GM21447 (cell line): ENCODE measurements at regions not wholly inside any gene's neighbourhood (a gene's known extent, or its start where the extent isn't known, plus 50 kb on each side); places are given as distances from the start of the nearest gene placed in this dataset.
A peak's percentile ranks its signal among the peaks of the same experiment; 100 is the strongest.

Experiments
- ATAC-seq: cut with Tn5 transposase; IDR thresholded peaks from one replicate; pipeline ENCODE4 v1.9.1; 2021; ENCODE audit not compliant: unreplicated experiment

DNA sequence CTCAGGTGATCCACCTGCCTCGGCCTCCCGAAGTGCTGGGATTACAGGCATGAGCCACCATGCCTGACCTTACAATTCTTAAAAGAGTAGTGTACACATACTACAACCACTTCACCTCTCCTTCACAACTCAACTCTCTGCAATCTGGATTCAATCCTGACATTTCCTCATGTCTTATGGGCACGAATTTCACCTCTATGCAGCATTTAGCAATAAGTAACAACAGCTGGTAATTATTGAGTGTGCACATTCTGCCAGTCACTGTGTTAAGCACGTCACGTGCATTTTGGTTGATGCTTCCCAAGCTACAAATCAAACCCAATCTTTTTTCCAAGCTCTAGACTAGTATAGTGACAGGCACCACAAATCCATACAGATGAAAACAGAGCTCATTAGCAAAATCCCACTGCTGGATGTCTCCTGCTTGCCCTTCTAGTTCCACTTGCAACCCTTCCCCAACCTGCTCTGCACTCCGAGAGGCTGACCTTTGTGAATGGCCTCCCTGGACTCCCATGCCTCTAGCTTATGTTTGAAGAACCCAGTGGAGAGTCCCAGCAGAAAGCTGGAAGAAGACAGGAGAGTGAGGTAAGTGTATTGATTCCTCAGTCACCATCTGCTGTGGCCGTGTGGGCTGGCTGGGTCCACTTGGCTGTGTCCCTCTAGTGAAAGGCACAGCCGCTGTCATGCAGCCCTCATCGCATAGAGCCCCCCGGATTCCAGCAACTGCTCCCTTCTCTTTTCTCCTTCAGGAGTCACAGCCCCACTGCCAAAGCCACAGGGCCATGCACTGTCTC is 176.5 kb downstream of the MEX3B start:
- no peak for ATAC-seq

DNA sequence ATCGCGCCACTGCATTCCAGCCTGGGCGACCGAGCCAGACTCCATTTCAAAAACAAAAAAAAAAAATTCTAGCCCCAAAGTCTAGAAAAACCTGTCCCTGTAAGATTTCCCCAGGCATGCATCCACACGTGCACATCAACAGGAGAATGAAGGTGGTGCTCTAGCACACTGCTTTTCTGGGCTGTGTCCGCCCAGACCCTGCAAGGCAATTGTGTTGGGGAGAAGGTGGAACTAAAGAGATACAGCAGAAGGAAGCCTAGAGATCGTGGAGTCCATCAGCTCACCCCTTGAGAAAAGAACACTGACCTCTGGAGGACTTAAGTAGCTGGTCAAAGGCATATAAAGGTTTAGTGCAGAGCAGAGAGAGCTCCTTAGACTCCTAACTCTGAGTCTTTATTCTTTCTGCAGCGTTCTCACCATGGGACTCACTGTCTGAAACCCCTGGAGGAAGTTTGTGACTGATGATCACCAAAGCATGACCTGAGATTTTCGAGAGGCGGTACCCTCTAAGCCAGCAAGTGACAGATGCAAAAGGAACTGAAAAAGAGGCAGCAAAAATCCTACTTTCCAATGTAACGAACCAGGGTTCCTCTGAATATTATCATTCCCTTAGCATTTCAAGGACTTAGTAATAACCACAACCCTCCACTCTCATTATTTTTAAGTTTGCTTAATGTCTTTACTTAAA is 179.8 kb downstream of the MEX3B start:
- peak; percentile 99 for ATAC-seq

DNA sequence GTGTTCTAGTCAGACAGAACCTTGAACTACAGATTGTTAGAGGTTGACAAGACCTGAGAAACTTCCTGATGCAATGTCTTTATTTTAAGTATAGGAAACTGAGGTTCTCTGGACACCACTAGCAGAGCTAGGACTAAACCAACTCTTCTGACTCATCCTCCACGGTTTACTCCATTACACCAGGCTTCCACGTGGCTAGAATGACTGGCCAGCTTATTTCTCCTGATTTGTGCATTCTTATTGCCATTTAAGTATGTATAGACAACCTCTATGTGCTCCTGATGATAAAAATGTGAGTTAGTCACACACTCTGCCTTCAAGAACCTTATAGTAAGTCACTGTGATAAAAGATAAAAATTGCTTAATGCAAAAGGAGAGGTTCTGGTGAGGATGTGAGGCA is 182.7 kb downstream of the MEX3B start:
- no peak for ATAC-seq

DNA sequence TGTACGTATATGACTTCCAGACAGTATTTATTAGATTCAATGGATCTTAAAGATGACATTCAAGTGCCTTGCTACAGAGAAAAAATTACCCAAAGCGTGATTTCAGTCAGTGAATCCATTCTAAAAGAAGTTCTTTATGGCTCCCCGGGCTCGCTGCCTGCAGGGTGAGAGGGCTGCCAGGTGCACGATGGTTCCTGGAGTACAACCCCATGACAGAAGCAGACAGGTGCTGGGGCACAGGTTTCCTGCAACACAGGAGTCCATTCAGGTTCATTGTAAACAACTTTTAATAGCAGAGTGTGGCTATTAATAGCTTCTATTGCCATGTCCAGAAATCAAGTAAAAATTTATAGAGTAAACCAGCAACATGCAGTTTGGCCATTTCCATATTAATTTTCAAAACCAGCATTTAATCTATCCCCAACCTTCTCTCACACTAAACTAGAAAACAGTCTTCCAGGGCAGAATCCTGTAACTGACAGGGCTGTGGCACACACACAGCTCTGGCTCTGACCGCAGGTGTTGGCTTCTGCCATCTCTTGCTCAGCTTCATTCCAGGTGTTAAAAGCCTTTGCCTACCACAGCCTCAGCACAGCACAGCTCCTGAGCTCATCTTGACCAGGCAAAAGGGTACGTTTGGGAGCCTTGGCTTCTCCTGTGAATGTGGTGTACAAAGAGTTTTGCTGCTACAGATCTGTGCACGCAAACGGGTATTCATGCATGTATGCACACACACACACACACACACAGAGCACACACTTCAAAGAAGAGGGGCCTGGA is 185.9 kb downstream of the MEX3B start:
- ATAC-seq, result no peak

DNA sequence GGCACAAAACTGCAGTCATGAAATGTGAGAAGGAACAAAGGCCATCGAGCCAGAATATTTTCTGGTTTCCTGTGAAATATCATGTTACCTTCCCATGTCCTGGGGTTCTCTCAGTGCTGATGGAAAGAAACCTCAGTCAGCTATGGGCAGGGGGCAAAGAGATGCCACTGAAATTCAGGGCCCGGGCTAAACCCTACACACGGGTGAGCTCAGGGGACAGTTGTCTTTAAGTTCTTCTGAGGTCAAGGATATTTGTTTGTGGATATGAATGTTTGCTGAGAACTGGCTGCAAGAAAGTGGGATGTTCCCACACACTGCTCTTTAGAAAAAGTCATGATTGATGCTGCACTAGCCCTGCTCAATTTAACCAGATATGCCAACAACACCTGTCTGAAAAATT is 187.2 kb downstream of the MEX3B start:
- no peak for ATAC-seq

DNA sequence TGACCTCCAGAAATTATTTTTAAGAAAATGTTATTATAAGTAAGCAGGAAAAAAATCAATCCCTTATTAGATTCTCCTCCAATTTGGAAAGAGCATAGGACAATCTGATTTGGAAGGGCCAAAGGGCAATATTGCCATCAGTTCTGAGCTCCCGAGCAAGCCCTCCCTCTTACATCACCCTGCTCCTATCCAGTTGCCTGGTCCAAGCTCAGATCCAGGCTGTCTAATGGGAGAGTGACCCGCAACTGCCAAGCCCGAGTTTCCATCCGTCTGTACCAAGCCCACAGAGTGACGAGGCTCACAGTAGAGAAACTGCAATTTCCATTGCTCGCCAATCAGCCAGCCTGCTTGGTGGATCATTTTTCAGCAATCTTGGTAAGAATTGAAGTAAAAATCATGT is 187.7 kb downstream of the MEX3B start:
- ATAC-seq, result no peak

DNA sequence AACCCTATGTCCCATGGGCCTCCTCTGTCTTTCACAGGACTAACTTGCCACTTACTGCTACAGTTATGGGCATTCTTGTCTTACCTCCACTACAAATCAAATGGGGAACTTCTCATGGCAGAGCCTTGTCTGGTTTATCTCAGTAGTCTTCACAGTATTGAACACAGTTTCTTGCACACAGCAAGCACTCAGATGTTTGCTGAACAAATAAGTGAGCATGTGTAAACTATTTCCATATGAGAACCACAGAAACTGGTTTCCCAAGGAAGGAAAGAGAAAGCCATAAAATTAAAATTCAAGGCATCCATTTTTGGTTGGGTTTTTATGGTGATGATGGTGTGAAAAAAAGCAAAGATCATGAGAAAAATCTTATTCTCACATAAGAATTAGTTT is 189.2 kb downstream of the MEX3B start:
- ATAC-seq, result no peak

DNA sequence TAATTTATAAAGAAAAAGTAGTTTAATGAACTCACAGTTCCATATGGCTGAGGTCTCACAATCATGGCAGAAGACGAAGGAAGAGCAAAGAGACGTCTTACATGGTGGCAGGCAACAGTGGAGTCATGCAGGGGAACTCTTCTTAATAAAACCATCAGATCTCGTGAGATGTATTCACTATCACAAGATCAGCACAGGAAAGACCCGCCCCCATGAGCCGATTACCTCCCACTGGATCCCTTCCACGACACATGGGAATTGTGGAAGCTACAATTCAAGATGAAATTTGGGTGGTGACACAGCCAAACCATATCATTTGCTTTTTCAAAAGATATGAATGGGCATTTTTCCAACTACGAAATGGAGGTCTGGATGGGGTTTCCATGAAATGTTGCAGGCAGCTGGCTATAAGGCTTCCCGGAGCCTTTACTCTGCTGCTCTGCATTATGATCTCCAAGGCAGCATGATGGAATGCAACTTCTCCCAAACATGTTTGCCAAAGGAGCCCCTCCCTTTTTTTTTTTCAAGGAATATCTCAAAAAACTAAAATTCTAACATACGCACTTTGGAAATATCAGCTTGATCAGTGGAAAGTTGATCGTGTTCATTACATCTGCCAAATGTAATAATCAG is 189.7 kb downstream of the MEX3B start:
- ATAC-seq, result no peak

DNA sequence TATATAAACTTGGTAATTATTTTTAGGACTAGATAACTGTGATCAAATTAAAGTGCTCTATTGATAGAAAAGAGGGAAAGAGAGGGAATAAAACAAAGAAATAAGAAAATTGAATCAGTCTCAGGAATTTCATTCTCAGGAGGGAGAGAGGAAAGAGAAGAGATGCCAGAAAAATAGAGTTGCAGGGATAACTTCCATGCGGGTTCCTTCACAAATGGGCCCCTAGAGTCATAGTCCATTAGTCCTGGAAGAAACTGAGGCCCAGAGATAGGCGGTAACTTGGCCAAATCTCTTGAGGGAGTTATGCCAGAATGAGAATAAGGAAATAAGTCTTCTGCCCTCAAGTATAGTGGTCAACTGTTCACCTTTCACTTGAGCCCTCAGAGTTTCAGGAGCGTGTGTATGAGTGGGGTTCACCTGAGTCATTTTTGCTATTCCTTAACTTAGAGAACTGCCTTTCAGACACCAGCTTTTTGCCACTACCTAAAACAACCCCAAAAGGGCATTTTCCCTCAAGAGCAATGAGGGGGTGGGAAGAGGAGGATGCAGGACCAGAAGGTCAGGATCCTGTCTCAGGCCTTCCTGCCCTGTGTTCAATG is 192.6 kb downstream of the MEX3B start:
- no peak for ATAC-seq

DNA sequence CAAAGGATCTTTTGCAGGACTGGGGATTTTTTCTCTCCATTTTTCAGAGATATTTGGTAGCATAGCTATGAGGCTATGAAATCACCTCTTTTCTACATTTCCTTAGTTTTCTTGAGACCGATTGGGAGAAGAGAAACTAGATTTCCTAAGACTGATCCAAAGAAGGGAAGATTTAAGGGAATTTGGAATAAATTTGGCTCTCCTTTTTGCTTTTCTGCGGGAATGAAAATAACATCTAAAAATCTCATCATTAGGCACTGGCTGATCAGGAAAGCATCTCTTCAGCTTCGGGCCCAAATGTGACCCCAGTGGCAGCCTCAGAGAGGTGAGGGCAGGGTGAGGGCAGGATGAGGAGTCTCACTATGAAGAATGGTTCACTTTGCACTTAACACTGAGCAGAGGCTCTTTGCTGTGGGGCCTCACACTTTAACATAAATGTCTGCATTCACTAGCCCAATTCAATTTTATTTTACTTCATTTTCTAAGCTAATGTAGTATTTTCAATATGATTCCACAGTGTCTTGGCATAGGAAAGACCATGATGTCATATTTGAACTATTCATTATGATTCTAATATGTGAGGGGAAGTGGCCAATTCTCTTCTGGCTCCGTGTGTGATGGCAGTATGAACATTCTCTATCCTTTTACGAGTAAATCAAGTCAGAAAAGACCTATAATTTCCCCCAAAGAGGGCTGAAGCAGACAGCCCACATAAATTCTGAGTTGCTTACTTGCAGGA is 193.2 kb downstream of the MEX3B start:
- ATAC-seq, result no peak

DNA sequence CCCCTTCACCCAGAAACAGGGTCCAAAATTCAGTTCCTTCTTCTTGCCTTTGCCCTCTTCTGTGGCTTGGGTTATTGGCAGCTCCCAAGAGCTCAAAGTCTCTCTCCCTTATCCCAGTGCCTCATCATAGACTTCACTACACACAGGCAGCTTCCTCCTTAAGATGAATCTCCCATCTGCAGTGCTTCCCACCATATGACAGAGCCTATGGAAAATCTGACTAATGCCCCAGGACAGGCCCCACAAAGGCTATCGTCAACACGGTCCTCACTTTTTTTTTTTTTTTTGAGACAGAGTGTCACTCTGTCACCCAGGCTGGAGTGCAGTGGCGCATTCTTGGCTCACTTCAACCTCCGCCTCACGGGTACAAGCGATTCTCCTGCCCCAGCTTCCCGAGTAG is 194.1 kb downstream of the MEX3B start:
- ATAC-seq, result no peak

DNA sequence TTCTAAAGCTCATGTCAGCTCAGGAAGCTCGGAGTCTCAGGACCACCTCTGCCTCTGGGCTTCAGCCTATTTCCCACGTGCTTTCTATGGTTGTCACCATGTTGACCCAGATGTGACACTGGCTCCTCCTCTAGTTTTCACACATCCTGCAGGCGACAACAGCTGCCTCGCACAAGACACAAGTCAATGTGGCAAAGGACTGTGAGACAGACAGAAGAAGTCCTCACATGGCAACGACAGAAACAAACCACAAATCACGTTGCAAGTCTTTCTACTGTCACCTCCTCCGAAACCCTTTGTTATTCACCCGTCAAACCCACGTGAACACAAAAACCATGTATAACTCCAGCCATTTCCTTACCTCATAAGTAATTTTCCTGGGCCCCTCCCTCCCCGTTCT is 194.5 kb downstream of the MEX3B start:
- ATAC-seq, result no peak

DNA sequence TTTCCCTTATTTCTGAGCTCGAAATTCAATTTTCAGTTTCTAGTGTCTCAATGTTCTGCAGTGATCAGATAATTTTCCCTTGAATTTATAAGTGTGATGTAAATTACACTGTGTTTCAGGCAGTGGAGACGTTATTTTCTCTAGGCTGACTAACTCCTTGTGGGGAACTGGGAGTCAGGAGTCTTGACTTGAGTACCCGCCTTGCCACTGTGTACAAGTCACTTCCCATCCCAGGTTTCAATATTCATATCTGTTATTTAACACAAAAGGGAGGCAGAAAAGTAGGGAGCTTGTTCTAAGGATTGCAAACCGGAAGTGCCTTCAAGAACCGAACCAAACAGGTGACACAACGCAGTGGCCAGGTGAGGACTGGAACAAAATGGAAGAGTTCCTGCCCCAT is 196.5 kb downstream of the MEX3B start:
- no peak for ATAC-seq

DNA sequence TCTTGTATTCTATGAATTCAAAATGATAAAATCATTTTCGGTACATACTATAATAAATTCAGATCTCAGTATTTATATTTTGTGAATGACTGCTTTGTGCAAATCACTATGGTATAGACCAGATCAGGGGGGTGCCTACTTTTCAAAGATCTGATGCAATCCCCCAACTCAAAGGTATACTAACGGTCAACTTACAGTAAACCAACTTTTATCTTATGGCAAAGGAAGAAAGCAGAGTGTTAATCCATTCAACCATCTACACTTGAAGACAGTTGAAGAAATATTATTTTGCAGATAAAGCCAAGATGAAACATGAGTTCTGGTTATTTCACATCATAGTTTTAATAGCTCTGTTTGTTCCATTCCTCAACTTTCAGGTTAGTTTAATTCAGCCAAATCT is 197.1 kb downstream of the MEX3B start:
- ATAC-seq, result no peak

DNA sequence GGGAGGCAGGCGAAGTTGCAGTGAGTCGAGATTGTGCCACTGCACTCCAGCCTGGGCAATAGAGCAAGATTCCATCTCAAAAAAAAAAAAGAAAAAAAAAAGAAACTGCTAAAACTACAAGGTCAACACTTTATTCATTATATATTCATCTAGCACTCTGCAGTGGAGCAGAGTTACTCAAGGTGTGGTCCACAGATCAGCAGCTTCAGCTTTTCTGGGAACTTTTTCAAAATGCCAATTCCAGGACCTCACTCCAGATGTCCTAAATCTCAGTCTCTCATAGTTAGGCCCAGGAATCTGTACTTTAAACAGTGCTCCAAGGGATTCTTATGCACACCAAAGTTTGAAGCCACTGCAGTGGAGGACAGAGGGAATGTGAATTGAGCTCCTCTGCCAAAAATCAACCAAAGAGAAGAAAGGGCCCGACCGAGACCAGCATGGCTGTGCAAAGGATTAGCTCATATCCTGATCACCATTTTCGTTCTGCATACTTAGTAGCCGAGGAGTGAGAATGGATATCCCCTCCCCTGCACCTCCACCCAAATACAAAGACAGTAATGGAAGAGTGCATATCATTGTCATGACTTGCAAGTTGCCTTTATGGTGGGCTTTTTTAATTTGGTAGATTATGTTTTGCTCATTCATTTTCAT is 201.9 kb downstream of the MEX3B start:
- ATAC-seq, result no peak

DNA sequence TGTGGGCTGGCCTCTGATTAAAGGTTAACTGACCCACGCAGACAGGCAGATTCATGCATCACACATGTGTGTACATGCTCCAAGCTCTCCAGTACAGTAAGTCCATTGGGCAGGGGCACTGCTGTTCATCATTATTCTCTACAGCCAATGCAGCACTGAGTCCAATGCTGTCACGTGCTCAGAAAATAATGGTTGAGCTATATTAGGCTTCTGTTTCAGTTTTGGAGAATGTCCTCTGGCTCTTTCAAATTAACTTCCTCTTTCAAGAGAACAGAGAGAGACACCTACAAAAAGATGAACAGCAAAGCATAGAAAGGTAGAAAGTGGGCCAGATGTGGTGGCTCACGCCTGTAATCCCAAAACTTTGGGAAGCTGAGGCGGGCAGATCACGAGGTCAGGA is 202.6 kb downstream of the MEX3B start:
- peak; percentile 83 for ATAC-seq

DNA sequence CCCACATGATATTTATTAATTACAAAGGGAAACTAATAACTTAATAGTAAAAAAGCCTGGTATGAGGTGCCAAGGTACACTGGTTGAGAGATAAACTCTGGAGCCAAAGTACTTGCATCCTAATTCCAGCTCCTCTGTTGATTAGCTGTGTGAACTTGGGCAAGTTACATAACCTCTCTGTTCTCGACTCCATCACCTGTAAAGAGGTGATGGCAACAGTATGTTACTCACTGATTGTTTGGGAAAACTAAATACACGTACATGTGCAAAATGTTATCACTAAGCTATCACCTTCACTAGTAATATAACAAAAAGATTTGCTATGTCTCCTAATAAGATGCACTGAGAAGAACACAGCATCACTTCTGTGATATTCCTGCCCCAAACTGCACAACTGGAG is 206.4 kb downstream of the MEX3B start:
- ATAC-seq, result no peak

DNA sequence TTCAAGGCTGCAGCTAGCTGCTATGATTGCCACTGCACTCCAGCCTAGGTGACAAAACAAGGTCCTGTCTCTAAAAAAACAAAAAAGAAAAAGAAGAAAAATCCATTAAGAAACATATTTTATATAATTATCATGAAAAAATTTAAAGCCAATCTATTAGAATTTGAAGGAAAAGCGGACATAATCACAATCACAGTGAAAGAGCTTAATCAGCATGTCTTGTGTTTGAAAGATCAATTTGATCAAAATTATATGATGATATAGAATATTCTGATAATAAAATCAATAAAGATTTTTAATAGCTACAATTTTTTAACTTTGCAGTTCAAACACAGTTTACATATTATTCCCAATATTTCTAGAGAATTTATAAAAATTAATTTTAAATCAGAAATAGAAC is 210.1 kb downstream of the MEX3B start:
- ATAC-seq, result no peak

DNA sequence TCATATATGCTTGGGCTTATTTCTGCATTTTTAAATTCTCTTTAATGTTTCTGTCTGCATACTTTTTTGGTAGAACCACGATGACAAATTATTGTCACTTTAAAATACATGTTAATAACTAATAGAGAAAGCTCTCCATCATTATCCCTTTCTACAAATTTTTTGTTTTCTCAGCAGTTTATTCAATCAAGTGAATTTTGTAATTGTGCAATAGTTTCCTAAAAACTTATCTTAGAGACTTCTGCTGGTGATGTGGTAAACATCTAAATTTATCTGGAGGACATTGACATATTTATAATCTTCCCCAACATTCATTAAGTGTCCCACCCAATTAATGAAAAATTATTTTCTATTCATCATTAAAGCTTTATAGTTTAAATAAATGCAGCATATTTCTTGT is 215.3 kb downstream of the MEX3B start:
- no peak for ATAC-seq

DNA sequence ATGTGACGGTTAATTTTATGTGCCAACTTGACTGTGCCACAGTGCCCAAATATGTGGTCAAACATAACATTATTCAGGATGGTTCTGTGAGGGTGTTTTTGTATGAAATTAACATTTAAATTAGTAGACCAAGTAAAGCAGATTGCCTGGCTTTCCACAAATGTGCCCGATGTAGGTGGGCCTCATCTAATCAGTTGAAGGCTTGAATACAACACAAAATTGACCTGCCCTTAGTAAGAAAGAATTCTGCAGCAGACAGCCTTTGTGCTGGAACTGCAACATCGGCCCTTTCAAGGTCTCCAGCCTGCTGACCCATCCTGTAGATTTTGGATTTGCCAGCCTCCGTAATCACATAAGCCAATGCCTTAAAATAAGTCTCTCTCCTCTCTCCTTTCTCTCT is 215.9 kb downstream of the MEX3B start:
- ATAC-seq, result no peak
